ENCODE measurements at regions not wholly inside any gene's neighbourhood (a gene's known extent, or its start where the extent isn't known, plus 50 kb on each side); places are given as distances from the start of the nearest gene placed in this dataset.
"Not testable (repeated sequence)": the region's sequence is repeated elsewhere in the genome, so short reads cannot be mapped to it uniquely, and the experiment has no call there.

DNA sequence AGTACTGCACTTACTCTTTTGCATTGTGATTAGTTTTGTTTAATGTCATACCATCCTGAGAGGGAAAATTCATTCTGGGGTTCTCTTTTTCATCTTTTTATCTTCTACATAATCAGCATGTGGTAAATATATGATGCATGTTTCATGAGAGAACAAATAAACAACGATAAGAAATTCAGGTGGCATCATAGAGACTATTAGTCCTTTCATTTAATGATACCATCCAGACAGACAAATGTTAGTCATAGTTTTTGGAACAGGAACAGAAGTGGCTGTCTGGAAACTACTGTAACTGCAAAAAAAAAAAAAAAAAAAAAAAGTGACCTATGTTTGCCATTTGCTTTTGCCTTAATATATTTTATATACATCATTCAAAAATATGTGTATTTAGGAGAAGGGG, 761.0 kb downstream of the EPHA4 start:
- DNase-seq (ENCODE audit: low read depth) = no peak
- POLR2A ChIA-PET = no interaction called here
- TF ChIP-seq, protein P1, sequence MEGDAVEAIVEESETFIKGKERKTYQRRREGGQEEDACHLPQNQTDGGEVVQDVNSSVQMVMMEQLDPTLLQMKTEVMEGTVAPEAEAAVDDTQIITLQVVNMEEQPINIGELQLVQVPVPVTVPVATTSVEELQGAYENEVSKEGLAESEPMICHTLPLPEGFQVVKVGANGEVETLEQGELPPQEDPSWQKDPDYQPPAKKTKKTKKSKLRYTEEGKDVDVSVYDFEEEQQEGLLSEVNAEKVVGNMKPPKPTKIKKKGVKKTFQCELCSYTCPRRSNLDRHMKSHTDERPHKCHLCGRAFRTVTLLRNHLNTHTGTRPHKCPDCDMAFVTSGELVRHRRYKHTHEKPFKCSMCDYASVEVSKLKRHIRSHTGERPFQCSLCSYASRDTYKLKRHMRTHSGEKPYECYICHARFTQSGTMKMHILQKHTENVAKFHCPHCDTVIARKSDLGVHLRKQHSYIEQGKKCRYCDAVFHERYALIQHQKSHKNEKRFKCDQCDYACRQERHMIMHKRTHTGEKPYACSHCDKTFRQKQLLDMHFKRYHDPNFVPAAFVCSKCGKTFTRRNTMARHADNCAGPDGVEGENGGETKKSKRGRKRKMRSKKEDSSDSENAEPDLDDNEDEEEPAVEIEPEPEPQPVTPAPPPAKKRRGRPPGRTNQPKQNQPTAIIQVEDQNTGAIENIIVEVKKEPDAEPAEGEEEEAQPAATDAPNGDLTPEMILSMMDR (IDR thresholded peaks at IDR 0.05; ENCODE audit: insufficient read depth, low read depth, low read length) = no peak
- Histone ChIP-seq H3K27me3 (ENCODE audit: control insufficient read depth, insufficient read depth, low read length) (no peaks in the 10 kb centered on the region), H3K36me3 (ENCODE audit: control insufficient read depth, insufficient read depth, low read length) (no peaks in the 10 kb centered on the region), H3K4me3 (ENCODE audit: low read depth, low read length) (no peak overlapping the region)
- CTCF ChIA-PET = no interaction called here

DNA sequence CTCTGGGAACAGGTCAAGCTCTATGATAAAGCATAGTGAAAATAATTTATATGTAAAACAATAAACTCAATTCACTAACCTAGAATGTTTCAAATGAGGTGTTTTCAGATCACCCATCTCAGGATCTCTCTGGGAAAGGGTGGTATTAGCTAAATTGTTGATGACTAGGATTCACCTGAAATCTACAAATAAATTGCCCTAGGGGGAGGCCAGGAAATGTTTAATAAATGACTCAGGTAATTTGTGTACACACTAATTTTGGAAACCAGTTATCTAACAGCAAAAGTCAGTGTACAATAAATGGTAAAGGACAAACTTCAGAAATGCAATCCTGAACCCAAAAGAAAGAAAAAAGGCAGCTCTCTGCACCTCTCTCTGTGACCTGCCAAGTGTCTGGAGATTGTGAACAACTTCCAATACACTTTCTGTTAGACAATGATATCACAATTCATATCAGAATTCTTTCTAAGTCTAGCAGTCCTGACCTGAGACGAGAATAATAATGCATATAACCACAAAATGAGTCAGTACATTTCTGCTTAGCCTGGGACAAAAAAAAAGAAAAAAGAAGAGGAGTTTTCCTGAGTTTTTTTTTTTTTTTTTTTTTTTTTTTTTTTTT, 760.0 kb downstream of the EPHA4 start:
- Histone ChIP-seq H3K27me3 (ENCODE audit: control insufficient read depth, insufficient read depth, low read length) (no peaks in the 10 kb centered on the region), H3K4me3 (ENCODE audit: low read depth, low read length) (no peak overlapping the region), H3K36me3 (ENCODE audit: control insufficient read depth, insufficient read depth, low read length) (no peaks in the 10 kb centered on the region)
- CTCF ChIA-PET = no interaction called here
- DNase-seq (ENCODE audit: low read depth) = peak; percentile 16
- POLR2A ChIA-PET = no interaction called here
- TF ChIP-seq, protein P1 (IDR thresholded peaks at IDR 0.05; ENCODE audit: insufficient read depth, low read depth, low read length) = no peak

DNA sequence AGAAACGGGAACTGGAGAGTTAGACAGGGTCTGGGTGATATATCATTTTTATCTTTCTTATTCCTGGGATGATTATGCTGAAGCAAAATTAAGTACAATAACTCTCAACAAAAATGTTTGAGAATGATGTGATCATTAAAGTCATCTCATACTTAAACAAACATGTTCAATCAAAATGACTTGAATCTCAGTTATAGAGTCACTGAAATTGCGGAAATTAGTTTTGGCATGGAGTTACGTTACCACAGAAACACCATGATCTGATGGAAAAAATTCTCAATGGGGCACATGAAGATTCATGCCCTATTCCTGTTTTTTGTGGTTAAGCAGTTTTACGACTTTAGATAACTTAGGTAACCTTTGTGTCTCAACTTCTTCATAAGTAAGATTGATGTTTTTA, 757.7 kb downstream of the EPHA4 start:
- H3K4me3 ChIP-seq (ENCODE audit: low read depth, low read length) = no peak overlapping the region
- TF ChIP-seq, protein P1 (IDR thresholded peaks at IDR 0.05; ENCODE audit: insufficient read depth, low read depth, low read length) = no peak
- H3K36me3 ChIP-seq (ENCODE audit: control insufficient read depth, insufficient read depth, low read length) = no peaks in the 10 kb centered on the region
- ChIA-PET POLR2A (no interaction called here), CTCF (no interaction called here)
- H3K27me3 ChIP-seq (ENCODE audit: control insufficient read depth, insufficient read depth, low read length) = no peaks in the 10 kb centered on the region
- no peak for DNase-seq (ENCODE audit: low read depth)

DNA sequence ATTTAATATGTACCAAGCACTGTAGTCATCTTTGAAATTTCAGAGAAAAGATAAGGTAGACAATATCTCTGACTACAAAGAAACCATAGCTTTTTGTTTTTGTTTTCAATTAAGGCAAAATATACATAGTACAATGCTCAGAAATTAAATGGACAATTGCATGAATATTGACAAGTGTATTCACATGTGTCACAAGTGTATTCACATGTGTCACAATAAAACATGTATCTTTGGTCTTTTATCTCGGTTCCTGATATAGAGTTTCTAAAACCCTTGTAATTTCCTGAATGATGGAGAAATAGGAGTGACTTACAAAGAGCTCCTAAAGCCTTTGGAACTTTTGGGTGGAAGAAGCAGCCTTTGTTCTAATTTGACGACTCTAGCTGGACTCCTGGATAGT, 756.4 kb downstream of the EPHA4 start:
- H3K4me3 ChIP-seq (ENCODE audit: low read depth, low read length) = no peak overlapping the region
- POLR2A ChIA-PET = no interaction called here
- no peak for DNase-seq (ENCODE audit: low read depth)
- TF ChIP-seq, protein P1 (IDR thresholded peaks at IDR 0.05; ENCODE audit: insufficient read depth, low read depth, low read length) = no peak
- H3K36me3 ChIP-seq (ENCODE audit: control insufficient read depth, insufficient read depth, low read length) = no peaks in the 10 kb centered on the region
- no peaks in the 10 kb centered on the region for H3K27me3 ChIP-seq (ENCODE audit: control insufficient read depth, insufficient read depth, low read length)
- CTCF ChIA-PET = no interaction called here

DNA sequence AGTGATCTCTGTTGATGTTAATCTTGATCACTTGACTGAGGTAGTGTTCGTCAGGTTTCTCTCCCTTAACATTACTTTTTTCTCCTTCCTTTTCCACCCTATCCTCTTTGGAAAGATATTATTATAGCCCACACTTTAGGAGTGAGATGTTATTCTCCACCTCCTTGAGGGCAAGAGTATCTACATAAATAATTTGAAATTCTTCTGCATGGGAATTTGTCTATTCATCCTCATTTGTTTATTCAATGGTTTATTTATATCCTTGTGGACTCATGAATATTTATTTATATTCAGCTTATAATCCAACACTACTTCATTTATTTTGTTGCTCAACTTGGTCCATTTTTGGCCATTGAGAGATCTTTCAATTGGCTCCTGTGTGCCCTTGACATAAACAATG, 750.4 kb downstream of the EPHA4 start:
- no peak for DNase-seq (ENCODE audit: low read depth)
- H3K36me3 ChIP-seq (ENCODE audit: control insufficient read depth, insufficient read depth, low read length) = no peaks in the 10 kb centered on the region
- H3K27me3 ChIP-seq (ENCODE audit: control insufficient read depth, insufficient read depth, low read length) = no peaks in the 10 kb centered on the region; the same call in 1 of the 2 replicates
- H3K4me3 ChIP-seq (ENCODE audit: low read depth, low read length) = no peak overlapping the region
- TF ChIP-seq, protein P1 (IDR thresholded peaks at IDR 0.05; ENCODE audit: insufficient read depth, low read depth, low read length) = no peak
- ChIA-PET CTCF (no interaction called here), POLR2A (no interaction called here)

DNA sequence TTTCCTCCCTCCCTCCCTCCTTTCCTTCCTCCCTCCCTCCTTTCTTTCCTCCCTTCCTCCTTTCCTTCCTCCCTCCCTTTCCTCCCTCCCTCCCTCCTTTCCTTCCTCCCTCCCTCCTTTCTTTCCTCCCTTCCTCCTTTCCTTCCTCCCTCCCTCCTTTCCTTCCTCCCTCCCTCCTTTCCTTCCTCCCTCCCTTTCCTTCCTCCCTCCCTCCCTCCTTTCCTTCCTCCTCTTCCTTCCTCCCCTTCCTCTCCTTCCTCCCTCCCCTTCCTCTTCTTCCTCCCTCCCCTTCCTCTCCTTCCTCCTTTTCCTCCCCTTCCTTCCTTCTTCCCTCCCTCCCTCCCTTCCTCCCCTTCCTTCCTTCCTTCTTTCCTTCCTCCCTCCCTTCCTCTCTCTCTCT, 748.5 kb downstream of the EPHA4 start:
- CTCF ChIA-PET; H3K27me3 ChIP-seq (ENCODE audit: control insufficient read depth, insufficient read depth, low read length); POLR2A ChIA-PET; H3K4me3 ChIP-seq (ENCODE audit: low read depth, low read length); DNase-seq (ENCODE audit: low read depth); H3K36me3 ChIP-seq (ENCODE audit: control insufficient read depth, insufficient read depth, low read length): not testable (repeated sequence)
